GM23338 (cell line): ENCODE measurements at regions not wholly inside any gene's neighbourhood (a gene's known extent, or its start where the extent isn't known, plus 50 kb on each side); places are given as distances from the start of the nearest gene placed in this dataset.

Experiments used
- ATAC-seq: fragments of 200-7000 bp; cut with Tn5 transposase; 3 replicates; pipeline ENCODE4 v1.9.1; 2020
- DNase-seq: peaks from one replicate; pipeline ENCODE4 v3.0.0-alpha.2; 2015; ENCODE audit warnings: low spot score
- H2AFZ ChIP-seq: fragments of 200-600 bp; sonication (generic); 2 replicates; pipeline ENCODE4 v1.8.0; 2016; ENCODE audit warnings: antibody characterized with exemption, mild to moderate bottlenecking, moderate library complexity
- H3F3A ChIP-seq: fragments of 200-600 bp; sonication (generic); replicated peaks from 2 replicates; pipeline ENCODE4 v1.8.0; 2017; ENCODE audit warnings: antibody characterized with exemption, mixed run types, low read depth
- H3K27ac ChIP-seq: fragments of 200-600 bp; sonication (generic); 2 replicates; pipeline ENCODE4 v1.6.1; 2016; ENCODE audit warnings: low read depth
- H3K27me3 ChIP-seq: fragments of 200-600 bp; sonication (generic); 2 replicates; pipeline ENCODE4 v1.8.0; 2016; ENCODE audit warnings: mild to moderate bottlenecking, mixed run types, moderate library complexity; ENCODE audit not compliant: insufficient read depth
- H3K36me3 ChIP-seq: fragments of 200-600 bp; sonication (generic); 2 replicates; pipeline ENCODE4 v1.8.0; 2016; ENCODE audit warnings: mild to moderate bottlenecking; ENCODE audit not compliant: insufficient read depth
- H3K4me1 ChIP-seq: fragments of 200-600 bp; sonication (generic); 2 replicates; pipeline ENCODE4 v1.8.0; 2016; ENCODE audit warnings: mild to moderate bottlenecking, moderate library complexity; ENCODE audit not compliant: insufficient read depth
- H3K4me2 ChIP-seq: fragments of 200-600 bp; sonication (generic); 2 replicates; pipeline ENCODE4 v1.7.1; 2017; ENCODE audit warnings: mixed run types
- H3K4me3 ChIP-seq: fragments of 200-600 bp; sonication (generic); 2 replicates; pipeline ENCODE4 v1.6.1; 2016; ENCODE audit warnings: mixed run types
- H3K79me2 ChIP-seq: fragments of 200-600 bp; sonication (generic); replicated peaks from 2 replicates; pipeline ENCODE4 v1.8.0; 2017; ENCODE audit warnings: mild to moderate bottlenecking; ENCODE audit not compliant: insufficient read depth
- H3K9me2 ChIP-seq: fragments of 200-600 bp; sonication (generic); 2 replicates; pipeline ENCODE4 v1.8.0; 2017; ENCODE audit not compliant: insufficient read depth
- H4K20me1 ChIP-seq: fragments of 200-600 bp; sonication (generic); replicated peaks from 2 replicates; pipeline ENCODE4 v1.8.0; 2017; ENCODE audit warnings: mild to moderate bottlenecking; ENCODE audit not compliant: insufficient read depth
- H3K27ac Mint-ChIP-seq: 2 replicates; pipeline ENCODE4 v1.8.0; 2020; ENCODE audit warnings: inconsistent platforms, mild to moderate bottlenecking, moderate library complexity, mixed read lengths
- H3K27me3 Mint-ChIP-seq: 3 replicates; pipeline ENCODE4 v1.8.0; 2022; ENCODE audit warnings: low read depth, mild to moderate bottlenecking, moderate library complexity, mixed read lengths, inconsistent platforms; ENCODE audit not compliant: insufficient read depth, poor library complexity
- H3K36me3 Mint-ChIP-seq: 3 replicates; pipeline ENCODE4 v1.8.0; 2021; ENCODE audit warnings: low read depth, mild to moderate bottlenecking, inconsistent platforms, moderate library complexity, mixed read lengths
- H3K4me1 Mint-ChIP-seq: 3 replicates; pipeline ENCODE4 v1.8.0; 2020; ENCODE audit warnings: mild to moderate bottlenecking, inconsistent platforms, mixed read lengths
- H3K4me3 Mint-ChIP-seq: 3 replicates; pipeline ENCODE4 v1.8.0; 2021; ENCODE audit warnings: moderate library complexity, mild to moderate bottlenecking, inconsistent platforms, mixed read lengths
- H3K9me3 Mint-ChIP-seq: 3 replicates; pipeline ENCODE4 v1.8.0; 2020; ENCODE audit warnings: moderate library complexity, mild to moderate bottlenecking, inconsistent platforms, mixed read lengths
- CREB1 ChIP-seq: fragments of 250-450 bp; sonication (Bioruptor Pico); IDR thresholded peaks from 2 replicates; pipeline ENCODE4 v1.5.0; 2020; ENCODE audit warnings: low read depth, mild to moderate bottlenecking, moderate library complexity
- CTCF ChIP-seq, 2 experiments: fragments of 200-600 bp in 1 of 2; sonication (generic) in 1 of 2; conservative IDR thresholded peaks; 2 replicates each; pipeline versions ENCODE4 v1.5.1 to v1.6.1; 2016 to 2017; ENCODE audit warnings: antibody characterized with exemption in 2 of 2, low read depth in 2 of 2, mild to moderate bottlenecking in 2 of 2, moderate library complexity in 1 of 2
- ETS1 ChIP-seq: IDR thresholded peaks from 2 replicates; pipeline ENCODE4 v1.6.1; 2016; ENCODE audit warnings: antibody characterized with exemption
- EZH2 ChIP-seq: fragments of 200-600 bp; sonication (generic); IDR thresholded peaks from one replicate; pipeline ENCODE4 v1.8.0; 2017; ENCODE audit warnings: antibody characterized with exemption, mild to moderate bottlenecking, low read depth; ENCODE audit not compliant: unreplicated experiment
- JUNB ChIP-seq: IDR thresholded peaks from one replicate; pipeline ENCODE4 v1.6.1; 2016; ENCODE audit warnings: antibody characterized with exemption; ENCODE audit not compliant: unreplicated experiment
- NANOG ChIP-seq: IDR thresholded peaks from 2 replicates; pipeline ENCODE4 v1.6.1; 2016; ENCODE audit warnings: antibody characterized with exemption, borderline replicate concordance
- STAT1 ChIP-seq: IDR thresholded peaks from one replicate; pipeline ENCODE4 v1.6.1; 2016; ENCODE audit warnings: antibody characterized with exemption; ENCODE audit not compliant: unreplicated experiment
- ZNF114 ChIP-seq: fragments of 250-450 bp; sonication (Bioruptor Pico); IDR thresholded peaks from 2 replicates; pipeline ENCODE4 v1.5.0; 2020; ENCODE audit warnings: mild to moderate bottlenecking, moderate library complexity
- ZNF331 ChIP-seq: fragments of 250-450 bp; sonication (Bioruptor Pico); IDR thresholded peaks from 2 replicates; pipeline ENCODE4 v1.5.0; 2020; ENCODE audit warnings: low read depth, mild to moderate bottlenecking, moderate library complexity
- TF ChIP-seq, protein P1 (sequence below): fragments of 250-450 bp; sonication (Bioruptor Pico); IDR thresholded peaks from 2 replicates; pipeline ENCODE4 v1.5.0; 2020; ENCODE audit warnings: mild to moderate bottlenecking, moderate library complexity
- TF ChIP-seq, protein P2 (sequence below): IDR thresholded peaks from one replicate; pipeline ENCODE4 v1.6.1; 2018; ENCODE audit warnings: antibody characterized with exemption; ENCODE audit not compliant: unreplicated experiment

DNA sequence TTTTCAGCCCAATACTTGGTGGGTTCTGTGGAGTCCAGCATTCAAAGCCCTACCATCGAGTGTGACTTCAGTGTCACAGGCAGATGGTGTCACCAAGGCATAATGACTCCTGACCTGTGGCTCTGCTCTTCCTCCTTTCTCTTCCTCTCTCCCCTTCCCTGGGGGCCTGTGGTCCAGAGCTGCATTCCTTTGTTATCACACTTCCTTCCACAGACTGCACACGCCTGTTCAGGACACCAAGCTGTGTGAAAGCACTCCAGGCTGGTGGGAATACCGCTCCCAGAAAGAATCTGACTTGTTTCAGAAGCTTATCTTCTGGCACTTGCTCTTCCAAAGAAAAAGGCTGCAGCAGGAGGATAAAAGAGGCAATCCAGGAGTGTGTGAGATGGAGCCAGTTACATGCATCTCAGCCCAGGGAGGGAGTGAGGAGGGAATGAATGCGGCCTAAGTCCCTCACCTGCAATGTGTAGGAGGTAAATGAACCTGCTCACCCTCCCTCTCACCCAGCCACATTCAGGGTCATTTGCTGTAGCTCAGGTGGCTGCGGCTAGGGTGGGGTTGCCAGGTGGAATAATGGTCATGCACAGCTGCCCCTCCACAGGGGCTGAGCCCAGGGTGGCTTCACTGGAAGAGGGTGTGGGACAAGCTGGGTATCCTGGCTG is 79.3 kb downstream of the ADAMTS15 start:
- Histone ChIP-seq H2AFZ (no peak overlapping the region), H4K20me1 (no peaks in the 10 kb centered on the region), H3K4me3 (no peak overlapping the region), H3K27ac (no peak overlapping the region), H3K27me3 (no peaks in the 10 kb centered on the region), H3K9me2 (peaks cover 7% of the 10 kb centered on the region; the same call in 1 of the 2 replicates), H3F3A (no peaks in the 10 kb centered on the region), H3K36me3 (no peaks in the 10 kb centered on the region), H3K4me1 (peaks cover 7% of the 10 kb centered on the region), H3K79me2 (no peaks in the 10 kb centered on the region), H3K4me2 (no peak overlapping the region)
- DNase-seq, result no peak
- TF ChIP-seq CREB1 (CRISPR knock-in tag), result no peak
- no peak for TF ChIP-seq STAT1
- TF ChIP-seq ETS1, result no peak
- TF ChIP-seq, protein P1, sequence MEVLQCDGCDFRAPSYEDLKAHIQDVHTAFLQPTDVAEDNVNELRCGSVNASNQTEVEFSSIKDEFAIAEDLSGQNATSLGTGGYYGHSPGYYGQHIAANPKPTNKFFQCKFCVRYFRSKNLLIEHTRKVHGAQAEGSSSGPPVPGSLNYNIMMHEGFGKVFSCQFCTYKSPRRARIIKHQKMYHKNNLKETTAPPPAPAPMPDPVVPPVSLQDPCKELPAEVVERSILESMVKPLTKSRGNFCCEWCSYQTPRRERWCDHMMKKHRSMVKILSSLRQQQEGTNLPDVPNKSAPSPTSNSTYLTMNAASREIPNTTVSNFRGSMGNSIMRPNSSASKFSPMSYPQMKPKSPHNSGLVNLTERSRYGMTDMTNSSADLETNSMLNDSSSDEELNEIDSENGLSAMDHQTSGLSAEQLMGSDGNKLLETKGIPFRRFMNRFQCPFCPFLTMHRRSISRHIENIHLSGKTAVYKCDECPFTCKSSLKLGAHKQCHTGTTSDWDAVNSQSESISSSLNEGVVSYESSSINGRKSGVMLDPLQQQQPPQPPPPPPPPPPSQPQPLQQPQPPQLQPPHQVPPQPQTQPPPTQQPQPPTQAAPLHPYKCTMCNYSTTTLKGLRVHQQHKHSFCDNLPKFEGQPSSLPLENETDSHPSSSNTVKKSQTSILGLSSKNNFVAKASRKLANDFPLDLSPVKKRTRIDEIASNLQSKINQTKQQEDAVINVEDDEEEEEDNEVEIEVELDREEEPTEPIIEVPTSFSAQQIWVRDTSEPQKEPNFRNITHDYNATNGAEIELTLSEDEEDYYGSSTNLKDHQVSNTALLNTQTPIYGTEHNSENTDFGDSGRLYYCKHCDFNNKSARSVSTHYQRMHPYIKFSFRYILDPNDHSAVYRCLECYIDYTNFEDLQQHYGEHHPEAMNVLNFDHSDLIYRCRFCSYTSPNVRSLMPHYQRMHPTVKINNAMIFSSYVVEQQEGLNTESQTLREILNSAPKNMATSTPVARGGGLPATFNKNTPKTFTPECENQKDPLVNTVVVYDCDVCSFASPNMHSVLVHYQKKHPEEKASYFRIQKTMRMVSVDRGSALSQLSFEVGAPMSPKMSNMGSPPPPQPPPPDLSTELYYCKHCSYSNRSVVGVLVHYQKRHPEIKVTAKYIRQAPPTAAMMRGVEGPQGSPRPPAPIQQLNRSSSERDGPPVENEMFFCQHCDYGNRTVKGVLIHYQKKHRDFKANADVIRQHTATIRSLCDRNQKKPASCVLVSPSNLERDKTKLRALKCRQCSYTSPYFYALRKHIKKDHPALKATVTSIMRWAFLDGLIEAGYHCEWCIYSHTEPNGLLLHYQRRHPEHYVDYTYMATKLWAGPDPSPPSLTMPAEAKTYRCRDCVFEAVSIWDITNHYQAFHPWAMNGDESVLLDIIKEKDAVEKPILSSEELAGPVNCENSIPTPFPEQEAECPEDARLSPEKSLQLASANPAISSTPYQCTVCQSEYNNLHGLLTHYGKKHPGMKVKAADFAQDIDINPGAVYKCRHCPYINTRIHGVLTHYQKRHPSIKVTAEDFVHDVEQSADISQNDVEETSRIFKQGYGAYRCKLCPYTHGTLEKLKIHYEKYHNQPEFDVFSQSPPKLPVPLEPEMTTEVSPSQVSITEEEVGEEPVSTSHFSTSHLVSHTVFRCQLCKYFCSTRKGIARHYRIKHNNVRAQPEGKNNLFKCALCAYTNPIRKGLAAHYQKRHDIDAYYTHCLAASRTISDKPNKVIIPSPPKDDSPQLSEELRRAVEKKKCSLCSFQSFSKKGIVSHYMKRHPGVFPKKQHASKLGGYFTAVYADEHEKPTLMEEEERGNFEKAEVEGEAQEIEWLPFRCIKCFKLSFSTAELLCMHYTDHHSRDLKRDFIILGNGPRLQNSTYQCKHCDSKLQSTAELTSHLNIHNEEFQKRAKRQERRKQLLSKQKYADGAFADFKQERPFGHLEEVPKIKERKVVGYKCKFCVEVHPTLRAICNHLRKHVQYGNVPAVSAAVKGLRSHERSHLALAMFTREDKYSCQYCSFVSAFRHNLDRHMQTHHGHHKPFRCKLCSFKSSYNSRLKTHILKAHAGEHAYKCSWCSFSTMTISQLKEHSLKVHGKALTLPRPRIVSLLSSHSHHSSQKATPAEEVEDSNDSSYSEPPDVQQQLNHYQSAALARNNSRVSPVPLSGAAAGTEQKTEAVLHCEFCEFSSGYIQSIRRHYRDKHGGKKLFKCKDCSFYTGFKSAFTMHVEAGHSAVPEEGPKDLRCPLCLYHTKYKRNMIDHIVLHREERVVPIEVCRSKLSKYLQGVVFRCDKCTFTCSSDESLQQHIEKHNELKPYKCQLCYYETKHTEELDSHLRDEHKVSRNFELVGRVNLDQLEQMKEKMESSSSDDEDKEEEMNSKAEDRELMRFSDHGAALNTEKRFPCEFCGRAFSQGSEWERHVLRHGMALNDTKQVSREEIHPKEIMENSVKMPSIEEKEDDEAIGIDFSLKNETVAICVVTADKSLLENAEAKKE, result no peak
- no peak for TF ChIP-seq JUNB
- TF ChIP-seq NANOG, result no peak
- TF ChIP-seq ZNF114 (CRISPR knock-in tag), result no peak
- TF ChIP-seq ZNF331 (CRISPR knock-in tag), result no peak
- TF ChIP-seq, protein P2, sequence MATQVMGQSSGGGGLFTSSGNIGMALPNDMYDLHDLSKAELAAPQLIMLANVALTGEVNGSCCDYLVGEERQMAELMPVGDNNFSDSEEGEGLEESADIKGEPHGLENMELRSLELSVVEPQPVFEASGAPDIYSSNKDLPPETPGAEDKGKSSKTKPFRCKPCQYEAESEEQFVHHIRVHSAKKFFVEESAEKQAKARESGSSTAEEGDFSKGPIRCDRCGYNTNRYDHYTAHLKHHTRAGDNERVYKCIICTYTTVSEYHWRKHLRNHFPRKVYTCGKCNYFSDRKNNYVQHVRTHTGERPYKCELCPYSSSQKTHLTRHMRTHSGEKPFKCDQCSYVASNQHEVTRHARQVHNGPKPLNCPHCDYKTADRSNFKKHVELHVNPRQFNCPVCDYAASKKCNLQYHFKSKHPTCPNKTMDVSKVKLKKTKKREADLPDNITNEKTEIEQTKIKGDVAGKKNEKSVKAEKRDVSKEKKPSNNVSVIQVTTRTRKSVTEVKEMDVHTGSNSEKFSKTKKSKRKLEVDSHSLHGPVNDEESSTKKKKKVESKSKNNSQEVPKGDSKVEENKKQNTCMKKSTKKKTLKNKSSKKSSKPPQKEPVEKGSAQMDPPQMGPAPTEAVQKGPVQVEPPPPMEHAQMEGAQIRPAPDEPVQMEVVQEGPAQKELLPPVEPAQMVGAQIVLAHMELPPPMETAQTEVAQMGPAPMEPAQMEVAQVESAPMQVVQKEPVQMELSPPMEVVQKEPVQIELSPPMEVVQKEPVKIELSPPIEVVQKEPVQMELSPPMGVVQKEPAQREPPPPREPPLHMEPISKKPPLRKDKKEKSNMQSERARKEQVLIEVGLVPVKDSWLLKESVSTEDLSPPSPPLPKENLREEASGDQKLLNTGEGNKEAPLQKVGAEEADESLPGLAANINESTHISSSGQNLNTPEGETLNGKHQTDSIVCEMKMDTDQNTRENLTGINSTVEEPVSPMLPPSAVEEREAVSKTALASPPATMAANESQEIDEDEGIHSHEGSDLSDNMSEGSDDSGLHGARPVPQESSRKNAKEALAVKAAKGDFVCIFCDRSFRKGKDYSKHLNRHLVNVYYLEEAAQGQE, result no peak
- no peak for TF ChIP-seq CTCF (conservative IDR thresholded peaks at IDR 0.05; ENCODE audit: low read depth in 2 of 2)
- no peak for TF ChIP-seq EZH2
- no peak for ATAC-seq
- Mint-ChIP-seq H3K36me3 (no peaks in the 10 kb centered on the region), H3K27me3 (peaks cover 7% of the 10 kb centered on the region), H3K4me1 (peaks cover 13% of the 10 kb centered on the region), H3K27ac (no peak overlapping the region), H3K9me3 (no peaks in the 10 kb centered on the region), H3K4me3 (no peak overlapping the region)
